Esophagus muscularis mucosa (tissue), 3 donors: ENCODE measurements at regions not wholly inside any gene's neighbourhood (a gene's known extent, or its start where the extent isn't known, plus 50 kb on each side); places are given as distances from the start of the nearest gene placed in this dataset.

Experiments used
- CTCF ChIP-seq, 3 experiments: fragments of 200-600 bp in 2 of 3; fragments of 450-650 bp in 1 of 3; sonication (generic) in 2 of 3; IDR thresholded peaks; one replicate each; pipeline ENCODE4 v1.5.1; 2017 to 2019; ENCODE audit warnings: antibody characterized with exemption in 3 of 3, mild to moderate bottlenecking in 2 of 3, moderate library complexity in 1 of 3
- EP300 ChIP-seq: sonication (generic); formaldehyde crosslinking; IDR thresholded peaks from one replicate; pipeline ENCODE4 v1.6.1; 2017; ENCODE audit warnings: antibody characterized with exemption

- TF ChIP-seq CTCF (IDR thresholded peaks at IDR 0.05), result no peak
- TF ChIP-seq EP300, result no peak
Observed at GRCh38 chr10:8416192-8416701, 361.8 kb downstream of the GATA3 start.
